ENCODE measurements at regions not wholly inside any gene's neighbourhood (a gene's known extent, or its start where the extent isn't known, plus 50 kb on each side); places are given as distances from the start of the nearest gene placed in this dataset.

- Histone ChIP-seq H3K4me1 (ENCODE audit: control insufficient read depth, low read depth, low read length) (no peaks in the 10 kb centered on the region), H3K36me3 (ENCODE audit: control insufficient read depth, low read depth, low read length) (no peaks in the 10 kb centered on the region), H3K9ac (ENCODE audit: low read length) (no peak overlapping the region), H3K9me3 (ENCODE audit: control insufficient read depth, low read depth, low read length) (no peaks in the 10 kb centered on the region), H3K4me3 (ENCODE audit: low read length) (no peak overlapping the region), H3K27ac (ENCODE audit: low read length) (no peak overlapping the region), H3K27me3 (ENCODE audit: control insufficient read depth, insufficient read depth, low read length) (peaks cover 19% of the 10 kb centered on the region)
These were observed 186.9 kb upstream of the ADGRL2 start for GRCh38 chr1:81613803-81614202.

GRCh38 chr1:81607924-81608323 lies 192.8 kb upstream of the ADGRL2 start:
- Histone ChIP-seq H3K36me3 (ENCODE audit: control insufficient read depth, low read depth, low read length) (no peaks in the 10 kb centered on the region), H3K27ac (ENCODE audit: low read length) (no peak overlapping the region), H3K9ac (ENCODE audit: low read length) (no peak overlapping the region), H3K4me3 (ENCODE audit: low read length) (no peak overlapping the region), H3K4me1 (ENCODE audit: control insufficient read depth, low read depth, low read length) (peaks cover 10% of the 10 kb centered on the region), H3K27me3 (ENCODE audit: control insufficient read depth, insufficient read depth, low read length) (peaks cover 28% of the 10 kb centered on the region), H3K9me3 (ENCODE audit: control insufficient read depth, low read depth, low read length) (no peaks in the 10 kb centered on the region)

- Histone ChIP-seq H3K27me3 (ENCODE audit: control insufficient read depth, insufficient read depth, low read length) (peaks cover 28% of the 10 kb centered on the region), H3K27ac (ENCODE audit: low read length) (no peak overlapping the region), H3K4me3 (ENCODE audit: low read length) (no peak overlapping the region), H3K36me3 (ENCODE audit: control insufficient read depth, low read depth, low read length) (no peaks in the 10 kb centered on the region), H3K9ac (ENCODE audit: low read length) (no peak overlapping the region), H3K4me1 (ENCODE audit: control insufficient read depth, low read depth, low read length) (peaks cover 10% of the 10 kb centered on the region), H3K9me3 (ENCODE audit: control insufficient read depth, low read depth, low read length) (no peaks in the 10 kb centered on the region)
These were observed 193.6 kb upstream of the ADGRL2 start for GRCh38 chr1:81607086-81607485.

- no peaks in the 10 kb centered on the region for H3K36me3 ChIP-seq (ENCODE audit: control insufficient read depth, low read depth, low read length)
- peaks cover 10% of the 10 kb centered on the region for H3K4me1 ChIP-seq (ENCODE audit: control insufficient read depth, low read depth, low read length)
- H3K9me3 ChIP-seq (ENCODE audit: control insufficient read depth, low read depth, low read length): no peaks in the 10 kb centered on the region
- H3K4me3 ChIP-seq (ENCODE audit: low read length): no peak overlapping the region
- H3K27me3 ChIP-seq (ENCODE audit: control insufficient read depth, insufficient read depth, low read length): peaks cover 28% of the 10 kb centered on the region
- H3K9ac ChIP-seq (ENCODE audit: low read length): no peak overlapping the region
- no peak overlapping the region for H3K27ac ChIP-seq (ENCODE audit: low read length)
These were observed 194.1 kb upstream of the ADGRL2 start for GRCh38 chr1:81606656-81607055.

GRCh38 chr1:81605023-81605422 lies 195.7 kb upstream of the ADGRL2 start:
- no peak overlapping the region for H3K27ac ChIP-seq (ENCODE audit: low read length)
- peaks cover 10% of the 10 kb centered on the region for H3K4me1 ChIP-seq (ENCODE audit: control insufficient read depth, low read depth, low read length)
- peaks cover 18% of the 10 kb centered on the region for H3K27me3 ChIP-seq (ENCODE audit: control insufficient read depth, insufficient read depth, low read length)
- no peaks in the 10 kb centered on the region for H3K36me3 ChIP-seq (ENCODE audit: control insufficient read depth, low read depth, low read length)
- no peak overlapping the region for H3K9ac ChIP-seq (ENCODE audit: low read length)
- H3K9me3 ChIP-seq (ENCODE audit: control insufficient read depth, low read depth, low read length): no peaks in the 10 kb centered on the region
- H3K4me3 ChIP-seq (ENCODE audit: low read length): no peak overlapping the region

GRCh38 chr1:81600878-81601622 lies 199.7 kb upstream of the ADGRL2 start:
- Histone ChIP-seq H3K9ac (ENCODE audit: low read length) (no peak overlapping the region), H3K36me3 (ENCODE audit: control insufficient read depth, low read depth, low read length) (no peaks in the 10 kb centered on the region), H3K9me3 (ENCODE audit: control insufficient read depth, low read depth, low read length) (no peaks in the 10 kb centered on the region), H3K27ac (ENCODE audit: low read length) (no peak overlapping the region), H3K4me1 (ENCODE audit: control insufficient read depth, low read depth, low read length) (peaks cover 13% of the 10 kb centered on the region), H3K27me3 (ENCODE audit: control insufficient read depth, insufficient read depth, low read length) (no peaks in the 10 kb centered on the region), H3K4me3 (ENCODE audit: low read length) (no peak overlapping the region)

GRCh38 chr1:81600363-81600762 lies 200.4 kb upstream of the ADGRL2 start:
- peaks cover 10% of the 10 kb centered on the region for H3K4me1 ChIP-seq (ENCODE audit: control insufficient read depth, low read depth, low read length)
- H3K27me3 ChIP-seq (ENCODE audit: control insufficient read depth, insufficient read depth, low read length): no peaks in the 10 kb centered on the region
- H3K4me3 ChIP-seq (ENCODE audit: low read length): no peak overlapping the region
- no peaks in the 10 kb centered on the region for H3K36me3 ChIP-seq (ENCODE audit: control insufficient read depth, low read depth, low read length)
- H3K27ac ChIP-seq (ENCODE audit: low read length): no peak overlapping the region
- H3K9me3 ChIP-seq (ENCODE audit: control insufficient read depth, low read depth, low read length): no peaks in the 10 kb centered on the region
- no peak overlapping the region for H3K9ac ChIP-seq (ENCODE audit: low read length)

GRCh38 chr1:81598623-81599022 lies 202.1 kb upstream of the ADGRL2 start:
- H3K27ac ChIP-seq (ENCODE audit: low read length): no peak overlapping the region
- no peak overlapping the region for H3K9ac ChIP-seq (ENCODE audit: low read length)
- no peak overlapping the region for H3K4me3 ChIP-seq (ENCODE audit: low read length)
- no peaks in the 10 kb centered on the region for H3K36me3 ChIP-seq (ENCODE audit: control insufficient read depth, low read depth, low read length)
- H3K27me3 ChIP-seq (ENCODE audit: control insufficient read depth, insufficient read depth, low read length): no peaks in the 10 kb centered on the region
- H3K9me3 ChIP-seq (ENCODE audit: control insufficient read depth, low read depth, low read length): no peaks in the 10 kb centered on the region
- peaks cover 3% of the 10 kb centered on the region for H3K4me1 ChIP-seq (ENCODE audit: control insufficient read depth, low read depth, low read length)

- Histone ChIP-seq H3K27ac (ENCODE audit: low read length) (no peak overlapping the region), H3K27me3 (ENCODE audit: control insufficient read depth, insufficient read depth, low read length) (no peaks in the 10 kb centered on the region), H3K9ac (ENCODE audit: low read length) (no peak overlapping the region), H3K4me3 (ENCODE audit: low read length) (no peak overlapping the region), H3K4me1 (ENCODE audit: control insufficient read depth, low read depth, low read length) (peaks cover 3% of the 10 kb centered on the region), H3K36me3 (ENCODE audit: control insufficient read depth, low read depth, low read length) (no peaks in the 10 kb centered on the region), H3K9me3 (ENCODE audit: control insufficient read depth, low read depth, low read length) (no peaks in the 10 kb centered on the region)
These were observed 202.9 kb upstream of the ADGRL2 start for GRCh38 chr1:81597720-81598426.

- no peaks in the 10 kb centered on the region for H3K9me3 ChIP-seq (ENCODE audit: control insufficient read depth, low read depth, low read length)
- no peak overlapping the region for H3K4me3 ChIP-seq (ENCODE audit: low read length)
- H3K4me1 ChIP-seq (ENCODE audit: control insufficient read depth, low read depth, low read length): peaks cover 3% of the 10 kb centered on the region
- H3K27ac ChIP-seq (ENCODE audit: low read length): no peak overlapping the region
- H3K27me3 ChIP-seq (ENCODE audit: control insufficient read depth, insufficient read depth, low read length): no peaks in the 10 kb centered on the region
- H3K9ac ChIP-seq (ENCODE audit: low read length): no peak overlapping the region
- H3K36me3 ChIP-seq (ENCODE audit: control insufficient read depth, low read depth, low read length): no peaks in the 10 kb centered on the region
These were observed 204.4 kb upstream of the ADGRL2 start for GRCh38 chr1:81596341-81596740.

GRCh38 chr1:81594206-81594605 lies 206.5 kb upstream of the ADGRL2 start:
- Histone ChIP-seq H3K4me3 (ENCODE audit: low read length) (no peak overlapping the region), H3K9me3 (ENCODE audit: control insufficient read depth, low read depth, low read length) (no peaks in the 10 kb centered on the region), H3K9ac (ENCODE audit: low read length) (no peak overlapping the region), H3K27ac (ENCODE audit: low read length) (no peak overlapping the region), H3K27me3 (ENCODE audit: control insufficient read depth, insufficient read depth, low read length) (no peaks in the 10 kb centered on the region), H3K4me1 (ENCODE audit: control insufficient read depth, low read depth, low read length) (peaks cover 3% of the 10 kb centered on the region), H3K36me3 (ENCODE audit: control insufficient read depth, low read depth, low read length) (no peaks in the 10 kb centered on the region)

GRCh38 chr1:81592233-81592632 lies 208.5 kb upstream of the ADGRL2 start:
- Histone ChIP-seq H3K27me3 (ENCODE audit: control insufficient read depth, insufficient read depth, low read length) (no peaks in the 10 kb centered on the region), H3K4me1 (ENCODE audit: control insufficient read depth, low read depth, low read length) (no peaks in the 10 kb centered on the region), H3K9me3 (ENCODE audit: control insufficient read depth, low read depth, low read length) (no peaks in the 10 kb centered on the region), H3K4me3 (ENCODE audit: low read length) (no peak overlapping the region), H3K36me3 (ENCODE audit: control insufficient read depth, low read depth, low read length) (no peaks in the 10 kb centered on the region), H3K27ac (ENCODE audit: low read length) (no peak overlapping the region), H3K9ac (ENCODE audit: low read length) (no peak overlapping the region)

Measured in iPS-18a (cell line).